Left ventricle myocardium superior (tissue), 1 donor: ENCODE measurements at regions not wholly inside any gene's neighbourhood (a gene's known extent, or its start where the extent isn't known, plus 50 kb on each side); places are given as distances from the start of the nearest gene placed in this dataset.

ENCODE experiments used
- ATAC-seq: fragments of 200-7000 bp; cut with Tn5 transposase; one replicate; pipeline ENCODE4 v1.9.1; 2020; ENCODE audit warnings: mild to moderate bottlenecking, moderate library complexity
- DNase-seq: peaks from one replicate; pipeline ENCODE4 v3.0.0-alpha.2; 2020
- intact Hi-C: fragments of 100-400 bp; cut with micrococcal nuclease; formaldehyde crosslinking; loops from one replicate; pipeline ENCODE4 v1.11.0; 2022
- donor health status: DM: no; HTN: yes; CAD: no; lungs with severe emphysema.

DNA sequence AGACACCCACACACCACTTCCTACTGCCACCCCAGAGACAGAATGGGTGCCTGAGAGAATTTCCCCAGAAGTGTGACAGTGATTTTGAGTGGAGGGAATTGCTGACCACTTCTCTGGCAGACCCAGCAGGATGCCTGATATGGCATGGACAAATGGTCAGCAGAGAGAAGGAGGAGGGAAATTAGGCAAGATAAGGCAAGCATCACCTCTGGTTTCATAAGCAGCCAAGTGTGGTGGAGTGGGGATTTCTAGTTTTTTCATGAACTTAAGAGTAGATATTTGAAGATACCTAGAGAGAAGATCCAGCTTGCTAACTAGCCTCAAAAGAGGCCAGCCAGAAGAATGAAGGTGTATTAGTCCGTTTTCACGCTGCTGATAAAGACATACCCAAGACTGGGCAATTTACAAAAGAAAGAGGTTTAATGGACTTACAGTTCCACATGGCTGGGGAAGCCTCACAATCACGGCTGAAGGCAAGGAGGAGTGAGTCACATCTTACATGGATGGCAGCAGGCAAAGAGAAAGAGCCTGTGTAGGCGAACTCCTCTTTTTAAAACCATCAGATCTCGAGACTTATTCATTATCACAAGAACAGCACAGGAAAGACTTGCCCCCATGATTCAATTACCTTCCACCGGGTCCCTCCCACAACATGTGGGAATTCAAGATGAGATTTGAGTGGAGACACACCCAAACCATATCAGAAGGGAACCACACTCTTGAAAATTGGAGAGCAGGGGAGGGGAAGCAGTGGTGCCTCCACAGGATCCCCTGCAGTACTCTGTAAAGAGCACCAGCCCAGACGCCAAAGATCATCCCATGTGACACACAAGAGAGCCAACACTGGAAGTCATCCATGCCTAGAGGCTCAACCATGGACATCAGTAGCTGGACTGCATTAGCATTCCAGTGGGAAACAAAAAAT is 64.2 kb downstream of the RBM43 start:
- intact Hi-C loops: no loop called here
- DNase-seq (no peak), ATAC-seq (no peak)

- no peak for DNase-seq
- no peak for ATAC-seq
- intact Hi-C loops: no loop called here
Measured at GRCh38 chr2:151193576-151193975, 68.1 kb downstream of the RBM43 start.

GRCh38 chr2:151192681-151193080 is 69.0 kb downstream of the RBM43 start:
- ATAC-seq: no peak
- DNase-seq: no peak
- intact Hi-C loops: no loop called here

DNA sequence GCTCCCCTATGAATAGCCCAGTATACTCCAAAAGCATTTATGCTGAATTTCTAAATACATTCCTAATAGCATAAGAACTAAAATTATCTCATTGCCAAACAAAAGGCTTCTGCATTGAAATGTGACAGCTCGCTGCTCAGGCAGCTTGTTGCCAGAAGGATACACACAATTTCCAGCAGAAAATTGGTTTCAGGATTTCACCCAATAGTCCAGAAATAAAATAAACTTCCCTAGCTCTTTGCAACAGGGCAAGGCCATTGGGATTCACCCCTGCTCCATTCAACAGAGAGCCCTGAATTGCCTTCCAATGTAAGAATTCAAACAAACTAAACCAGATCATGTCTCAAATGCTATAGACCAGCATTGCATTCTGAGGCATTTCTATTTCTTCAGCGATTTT is 70.7 kb downstream of the RBM43 start:
- DNase-seq (no peak), ATAC-seq (no peak)
- intact Hi-C loops: no loop called here

DNA sequence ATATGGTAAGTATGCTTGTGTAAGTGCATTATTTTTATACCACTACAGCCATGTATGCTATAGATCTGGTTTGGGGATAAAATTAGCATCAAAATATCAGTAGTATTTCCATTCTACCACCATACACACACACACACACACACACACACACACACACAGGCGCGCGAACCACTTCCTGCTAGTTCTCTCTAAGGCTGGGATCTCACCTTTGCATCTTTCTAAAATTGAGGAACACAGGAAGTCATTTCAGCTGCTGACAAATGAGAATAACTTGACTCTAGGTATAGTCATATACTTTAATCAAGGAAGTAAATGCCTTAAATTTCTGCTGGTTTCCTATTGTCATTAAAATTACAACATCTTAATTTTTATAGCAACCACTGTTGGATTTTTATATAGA is 72.5 kb downstream of the RBM43 start:
- intact Hi-C loops: no loop called here
- ATAC-seq (no peak), DNase-seq (no peak)

DNA sequence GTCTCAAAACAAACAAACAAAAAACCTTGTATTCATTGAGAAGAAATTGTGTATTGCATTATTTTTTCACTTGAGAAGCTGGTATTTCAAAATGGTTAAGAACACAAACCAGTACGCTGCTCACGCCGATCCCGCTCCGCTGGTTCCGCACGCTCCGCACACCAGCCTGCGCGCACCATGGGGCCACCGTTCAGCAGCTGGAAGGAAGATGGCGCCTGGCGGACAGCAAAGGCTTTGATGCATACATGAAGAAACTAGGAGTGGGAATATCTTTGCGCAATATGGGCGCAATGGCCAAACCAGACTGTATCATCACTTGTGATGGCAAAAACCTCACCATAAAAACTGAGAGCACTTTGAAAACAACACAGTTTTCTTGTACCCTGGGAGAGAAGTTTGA is 75.7 kb downstream of the RBM43 start:
- intact Hi-C loops: no loop called here
- DNase-seq: no peak

GRCh38 chr2:151182899-151183809 is 78.5 kb downstream of the RBM43 start:
- no peak for ATAC-seq
- no peak for DNase-seq
- intact Hi-C loops: no loop called here

More for the DNA sequence above, 75.7 kb downstream of the RBM43 start:
- ATAC-seq: no peak

DNA sequence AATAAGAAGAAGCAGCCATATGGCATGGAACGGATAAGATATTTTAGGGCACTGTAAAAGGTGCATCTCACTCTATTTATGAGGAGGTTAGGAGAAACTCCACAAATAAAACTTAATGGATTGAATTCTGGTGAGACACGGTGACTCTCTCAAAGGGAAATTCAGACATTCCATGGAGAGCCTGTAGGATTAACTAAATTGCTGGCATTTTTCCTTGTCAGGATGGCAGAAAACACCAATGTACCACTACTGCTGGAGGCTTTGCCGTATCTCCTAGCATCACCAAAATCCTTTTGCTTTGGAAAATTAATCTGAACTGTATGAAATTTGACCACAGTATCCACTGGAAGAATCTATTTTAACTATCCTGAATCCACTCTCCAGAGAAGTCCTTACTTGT is 79.3 kb downstream of the RBM43 start:
- DNase-seq (no peak), ATAC-seq (no peak)
- intact Hi-C loops: no loop called here

DNA sequence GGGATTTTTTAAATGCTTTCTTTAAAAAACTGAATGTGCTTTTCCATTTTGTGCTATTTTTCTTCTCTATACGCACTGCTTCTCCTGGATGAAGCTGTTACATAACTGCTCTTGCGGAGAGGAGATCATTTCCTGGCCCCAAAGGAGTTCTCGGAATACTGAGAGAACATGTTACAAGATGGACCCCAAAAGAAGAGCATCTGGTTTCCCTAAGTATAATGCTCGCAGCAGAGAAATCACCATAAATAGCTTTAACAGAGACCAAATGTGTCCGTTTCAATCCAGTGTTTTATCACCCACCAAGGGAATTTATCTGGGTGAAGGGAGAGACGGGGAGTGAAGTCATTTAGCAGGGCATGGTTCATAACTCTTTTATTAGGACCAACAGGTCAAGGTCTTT is 80.1 kb downstream of the RBM43 start:
- DNase-seq: no peak
- intact Hi-C loops: no loop called here
- ATAC-seq: no peak

GRCh38 chr2:151180123-151180522 is 81.5 kb downstream of the RBM43 start:
- intact Hi-C loops: no loop called here
- DNase-seq (no peak), ATAC-seq (no peak)

DNA sequence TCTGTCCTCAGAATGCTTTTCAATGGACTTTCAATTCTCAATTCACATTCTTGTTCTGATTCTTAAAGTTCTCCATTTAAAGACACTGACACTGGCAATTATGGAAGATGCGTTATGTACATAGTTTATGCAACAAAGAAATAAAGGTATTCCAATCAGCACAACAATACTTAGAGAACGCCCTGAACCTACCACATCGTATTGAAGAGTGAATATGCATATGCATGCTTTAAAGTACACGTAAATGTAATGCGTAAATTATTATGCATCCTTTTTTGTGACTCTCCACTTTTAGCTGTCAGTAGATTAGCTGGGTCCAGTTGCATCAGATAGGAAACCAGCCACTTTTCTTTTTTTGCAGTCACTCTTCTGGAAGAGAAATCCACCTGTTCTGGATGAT is 83.5 kb downstream of the RBM43 start:
- DNase-seq (no peak), ATAC-seq (no peak)
- intact Hi-C loops: no loop called here

DNA sequence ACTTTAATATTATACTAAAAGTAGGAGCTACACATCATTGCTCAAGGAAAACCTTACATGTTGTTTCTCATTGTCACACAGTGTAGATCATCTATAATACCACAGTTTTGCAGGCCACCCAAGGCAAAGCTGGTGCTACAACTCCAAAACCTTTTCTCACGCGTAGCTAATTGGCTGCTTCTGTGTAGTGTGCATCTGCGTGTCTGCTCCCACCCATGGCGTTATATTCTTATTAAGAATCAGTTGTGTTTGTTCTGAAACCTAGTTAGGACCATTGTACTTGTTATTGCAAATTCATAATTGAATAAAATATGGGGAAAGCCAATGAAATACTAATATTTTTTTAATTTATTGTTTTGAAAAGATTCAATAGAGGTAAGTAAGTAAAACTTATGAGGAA is 83.9 kb downstream of the RBM43 start:
- intact Hi-C loops: no loop called here
- DNase-seq (no peak), ATAC-seq (no peak)

DNA sequence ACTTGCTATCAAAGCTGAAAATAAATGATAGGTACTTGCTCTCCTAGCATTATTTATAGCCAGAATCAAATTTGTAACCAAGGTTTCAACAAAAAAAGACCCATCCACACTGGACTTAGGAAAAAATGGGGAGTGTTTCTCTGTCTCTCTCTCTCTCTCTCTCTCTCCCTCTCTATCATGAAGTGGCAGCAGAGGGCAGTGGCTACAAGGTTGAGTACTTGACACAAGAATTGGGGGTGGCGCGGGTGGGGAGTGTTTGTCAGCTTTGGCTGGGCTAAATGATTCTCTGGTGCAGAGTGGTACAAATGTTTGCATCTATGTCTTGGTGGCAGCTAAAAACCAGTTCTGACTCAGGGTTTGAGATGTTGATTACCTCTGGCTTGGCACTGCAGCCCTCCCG is 85.0 kb downstream of the RBM43 start:
- intact Hi-C loops: no loop called here
- DNase-seq (no peak), ATAC-seq (no peak)

DNA sequence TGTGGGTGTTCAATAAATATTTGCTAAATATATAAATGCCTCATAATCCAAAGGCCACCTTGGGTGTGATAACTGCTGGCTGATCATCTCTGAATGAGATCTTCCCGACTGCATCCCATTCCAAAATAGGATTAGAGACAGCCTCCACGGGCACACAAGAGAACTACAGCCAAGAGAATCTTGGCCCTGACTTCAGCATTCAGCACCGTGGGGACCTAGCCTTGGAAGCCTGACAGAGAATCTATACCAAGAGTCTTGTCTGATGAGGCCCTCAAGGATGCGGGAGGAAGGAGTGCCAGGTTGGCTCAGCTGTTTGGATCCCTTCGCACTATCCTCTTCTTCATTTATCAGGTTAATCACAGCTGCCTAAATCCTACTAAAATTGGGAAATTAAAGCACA is 85.8 kb downstream of the RBM43 start:
- no peak for DNase-seq
- intact Hi-C loops: no loop called here
- no peak for ATAC-seq

GRCh38 chr2:151174127-151174526 is 87.5 kb downstream of the RBM43 start:
- intact Hi-C loops: no loop called here
- ATAC-seq: no peak
- DNase-seq: no peak

- no peak for ATAC-seq
- no peak for DNase-seq
- intact Hi-C loops: no loop called here
Measured at GRCh38 chr2:151171186-151171585, 90.5 kb downstream of the RBM43 start.

DNA sequence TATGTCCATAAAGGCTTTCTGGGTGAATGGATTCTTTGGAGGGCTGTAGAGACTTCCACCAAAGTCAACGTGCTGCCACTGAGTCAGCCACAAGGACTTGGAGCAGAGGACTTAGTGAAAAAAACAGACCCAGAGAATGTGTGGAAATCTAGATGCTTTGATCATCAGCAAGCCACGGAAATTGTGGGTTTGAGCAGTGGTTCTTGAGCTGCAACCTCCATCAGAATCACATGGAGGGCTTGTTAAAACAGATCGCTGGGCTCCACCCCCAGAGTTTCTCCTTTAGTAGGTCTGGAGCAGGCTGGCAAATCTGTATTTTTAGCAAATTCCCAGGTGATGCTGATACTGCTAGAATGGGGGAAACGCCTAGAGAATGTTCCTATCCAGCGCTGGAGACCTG is 95.3 kb downstream of the RBM43 start:
- intact Hi-C loops: no loop called here
- ATAC-seq: no peak
- no peak for DNase-seq

DNA sequence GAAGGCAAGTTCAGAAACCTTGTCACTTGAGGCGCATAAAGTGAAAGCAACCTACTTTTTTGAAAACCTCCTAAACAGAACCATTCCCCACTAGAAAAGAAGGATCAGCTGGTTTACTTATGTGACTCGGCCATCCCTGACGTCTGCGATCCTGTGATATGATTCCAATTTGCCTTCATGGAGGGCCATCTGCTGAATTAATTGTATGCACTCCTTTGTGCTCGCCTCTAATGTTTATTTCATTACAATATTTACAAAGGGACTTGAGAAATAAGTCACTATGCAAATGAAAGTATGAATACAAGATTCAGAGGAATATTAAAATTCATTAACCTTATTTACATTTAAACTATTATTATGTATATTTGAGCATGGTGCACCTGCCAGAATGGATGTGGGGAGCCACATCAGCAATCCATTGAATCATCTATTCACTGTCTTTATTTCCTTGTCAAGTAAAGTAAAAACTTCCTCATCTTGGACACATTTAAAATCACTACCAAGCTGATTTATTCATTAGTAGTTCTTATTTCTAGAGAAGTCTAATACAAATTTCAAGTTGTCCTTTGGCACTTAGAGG is 96.5 kb downstream of the RBM43 start:
- DNase-seq: no peak
- ATAC-seq: no peak
- intact Hi-C loops: no loop called here

DNA sequence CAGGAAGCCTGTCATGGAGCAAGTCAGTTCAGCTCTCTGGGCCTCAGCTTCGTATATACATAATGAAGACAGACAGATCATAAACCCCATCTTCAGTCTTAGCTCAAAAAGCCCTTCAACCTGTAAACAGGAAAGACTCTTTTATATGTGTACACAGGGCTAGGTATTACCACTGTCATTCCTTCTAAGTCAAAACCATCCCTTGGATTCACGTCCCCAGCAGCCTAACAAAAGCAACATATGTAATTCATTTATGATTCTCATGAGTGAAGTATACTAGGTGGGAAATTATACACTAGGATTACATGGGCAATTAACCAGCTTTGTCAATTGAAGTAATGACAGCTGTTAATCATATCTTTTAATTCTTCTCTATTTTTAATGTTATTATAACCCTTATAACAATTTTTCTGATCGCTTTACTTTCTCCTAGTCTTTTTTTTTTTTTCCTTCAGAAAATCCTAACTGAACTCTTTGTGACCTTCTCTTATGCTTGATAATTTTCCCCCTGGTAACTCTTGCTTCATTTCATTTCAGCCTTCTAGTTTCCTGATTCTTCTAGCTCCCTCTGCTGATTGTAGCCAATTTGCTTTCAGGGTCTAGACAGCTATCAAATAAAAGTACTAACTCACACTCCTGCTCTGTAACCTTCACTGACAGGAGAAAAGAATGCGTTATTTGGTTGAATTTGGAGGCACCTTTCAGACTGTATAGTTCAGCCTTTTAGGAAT is 99.7 kb downstream of the RBM43 start:
- no peak for ATAC-seq
- intact Hi-C loops: no loop called here
- no peak for DNase-seq
